ENCODE measurements at regions not wholly inside any gene's neighbourhood (a gene's known extent, or its start where the extent isn't known, plus 50 kb on each side); places are given as distances from the start of the nearest gene placed in this dataset.

- H3K27ac ChIP-seq, result no peak overlapping the region
- TF ChIP-seq CTCF (conservative IDR thresholded peaks at IDR 0.05), result no peak
These were observed 300.5 kb downstream of the COX7C start for GRCh38 chr5:86918246-86918645.

- no peak for TF ChIP-seq CTCF (conservative IDR thresholded peaks at IDR 0.05)
These were observed 308.3 kb downstream of the COX7C start for GRCh38 chr5:86926033-86926432.

GRCh38 chr5:86929123-86929766, 311.5 kb downstream of the COX7C start:
- TF ChIP-seq CTCF (conservative IDR thresholded peaks at IDR 0.05), result no peak
- H3K27ac ChIP-seq, result no peak overlapping the region

More at GRCh38 chr5:86926033-86926432, 308.3 kb downstream of the COX7C start:
- H3K27ac ChIP-seq, result no peak overlapping the region

- H3K27ac ChIP-seq, result no peak overlapping the region
- TF ChIP-seq CTCF (conservative IDR thresholded peaks at IDR 0.05), result no peak
These were observed 315.9 kb upstream of the RASA1 start for GRCh38 chr5:86951761-86952160.

GRCh38 chr5:86964889-86965288, 302.8 kb upstream of the RASA1 start:
- H3K27ac ChIP-seq, result no peak overlapping the region
- no peak for TF ChIP-seq CTCF (conservative IDR thresholded peaks at IDR 0.05)

GRCh38 chr5:86968301-86968753, 299.4 kb upstream of the RASA1 start:
- TF ChIP-seq CTCF (conservative IDR thresholded peaks at IDR 0.05), result peak; percentile 48
- no peak overlapping the region for H3K27ac ChIP-seq

- TF ChIP-seq CTCF (conservative IDR thresholded peaks at IDR 0.05), result no peak
- no peak overlapping the region for H3K27ac ChIP-seq
These were observed 297.3 kb upstream of the RASA1 start for GRCh38 chr5:86970361-86970760.

Data from VCaP (cell line).